ENCODE measurements at regions not wholly inside any gene's neighbourhood (a gene's known extent, or its start where the extent isn't known, plus 50 kb on each side); places are given as distances from the start of the nearest gene placed in this dataset.

DNA sequence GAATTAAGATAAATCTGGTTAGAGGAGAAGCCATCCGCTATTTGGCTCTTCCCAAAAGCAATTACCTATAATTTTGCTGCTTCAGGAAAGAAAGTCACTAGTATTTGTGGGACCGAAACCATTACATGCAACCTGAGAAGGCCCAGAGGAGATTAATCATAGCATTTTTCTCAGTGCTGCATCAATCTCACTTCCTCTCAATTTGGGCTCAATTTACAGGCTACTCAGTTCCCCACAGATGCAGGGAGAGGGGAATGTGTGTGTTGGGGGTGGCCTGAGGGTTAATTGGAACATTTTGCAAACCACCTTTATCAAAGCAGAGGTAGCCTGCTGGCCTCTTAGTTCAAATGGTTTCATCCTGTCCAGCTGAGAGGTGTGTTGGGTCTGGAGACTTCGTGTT lies 394.7 kb upstream of the ASIC2 start:
- TF ChIP-seq, protein P1, sequence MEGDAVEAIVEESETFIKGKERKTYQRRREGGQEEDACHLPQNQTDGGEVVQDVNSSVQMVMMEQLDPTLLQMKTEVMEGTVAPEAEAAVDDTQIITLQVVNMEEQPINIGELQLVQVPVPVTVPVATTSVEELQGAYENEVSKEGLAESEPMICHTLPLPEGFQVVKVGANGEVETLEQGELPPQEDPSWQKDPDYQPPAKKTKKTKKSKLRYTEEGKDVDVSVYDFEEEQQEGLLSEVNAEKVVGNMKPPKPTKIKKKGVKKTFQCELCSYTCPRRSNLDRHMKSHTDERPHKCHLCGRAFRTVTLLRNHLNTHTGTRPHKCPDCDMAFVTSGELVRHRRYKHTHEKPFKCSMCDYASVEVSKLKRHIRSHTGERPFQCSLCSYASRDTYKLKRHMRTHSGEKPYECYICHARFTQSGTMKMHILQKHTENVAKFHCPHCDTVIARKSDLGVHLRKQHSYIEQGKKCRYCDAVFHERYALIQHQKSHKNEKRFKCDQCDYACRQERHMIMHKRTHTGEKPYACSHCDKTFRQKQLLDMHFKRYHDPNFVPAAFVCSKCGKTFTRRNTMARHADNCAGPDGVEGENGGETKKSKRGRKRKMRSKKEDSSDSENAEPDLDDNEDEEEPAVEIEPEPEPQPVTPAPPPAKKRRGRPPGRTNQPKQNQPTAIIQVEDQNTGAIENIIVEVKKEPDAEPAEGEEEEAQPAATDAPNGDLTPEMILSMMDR (IDR thresholded peaks at IDR 0.05), result no peak
- no peak for TF ChIP-seq EZH2 (IDR thresholded peaks at IDR 0.05; ENCODE audit: borderline replicate concordance, insufficient read depth, low read depth, low read length, poor library complexity, severe bottlenecking)
